CD4-positive, alpha-beta T cell (primary cell): ENCODE measurements at regions not wholly inside any gene's neighbourhood (a gene's known extent, or its start where the extent isn't known, plus 50 kb on each side); places are given as distances from the start of the nearest gene placed in this dataset.
"Not testable (repeated sequence)": the region's sequence is repeated elsewhere in the genome, so short reads cannot be mapped to it uniquely, and the experiment has no call there.

Experiments used
- ATAC-seq: fragments of 200-7000 bp; cut with Tn5 transposase; one replicate; pipeline ENCODE4 v1.10.0; 2022; ENCODE audit warnings: mild to moderate bottlenecking; ENCODE audit not compliant: poor library complexity
- CTCF ChIA-PET: fragments of 350-600 bp; sonication (Branson Sonifier 250); formaldehyde crosslinking; loops from one replicate; lab custom pipeline; 2021; ENCODE audit warnings: antibody characterized with exemption, inconsistent platforms; lab: Charles Lee
- POLR2A ChIA-PET: fragments of 350-600 bp; sonication (Branson Sonifier 250); formaldehyde crosslinking; loops from one replicate; lab custom pipeline; 2021; ENCODE audit warnings: antibody characterized with exemption, inconsistent platforms; lab: Charles Lee
- DNase-seq, 14 experiments: peaks; one replicate each; pipeline ENCODE4 v3.0.0-alpha.2; 2013 to 2020; ENCODE audit warnings: mixed read lengths in 2 of 14
- H3K27ac ChIP-seq, 2 donors: one replicate each; pipeline versions ENCODE4 v1.5.1 to v1.7.0; 2013; ENCODE audit warnings: low read length in 2 of 2, low read depth in 1 of 2, mild to moderate bottlenecking in 1 of 2
- H3K27me3 ChIP-seq, 2 experiments: 1 replicate in 1 of 2; 2 replicates in 1 of 2; pipeline versions ENCODE4 v1.6.1 to v1.7.0; 2013; ENCODE audit warnings: low read length in 2 of 2, control low read depth in 1 of 2, mild to moderate bottlenecking in 1 of 2, moderate library complexity in 1 of 2; ENCODE audit not compliant: insufficient read depth in 2 of 2, control insufficient read depth in 1 of 2
- H3K36me3 ChIP-seq: one replicate; pipeline ENCODE4 v1.6.1; 2013; ENCODE audit warnings: low read length, control low read depth; ENCODE audit not compliant: insufficient read depth
- H3K4me1 ChIP-seq: one replicate; pipeline ENCODE4 v1.6.1; 2013; ENCODE audit warnings: low read length, control low read depth; ENCODE audit not compliant: insufficient read depth
- H3K4me3 ChIP-seq: one replicate; pipeline ENCODE4 v1.5.1; 2013; ENCODE audit warnings: mild to moderate bottlenecking, low read length, moderate library complexity
- H3K9me3 ChIP-seq, 2 experiments: 1 replicate in 1 of 2; 2 replicates in 1 of 2; pipeline versions ENCODE4 v1.6.1 to v1.7.0; 2013; ENCODE audit warnings: low read length in 2 of 2, mild to moderate bottlenecking in 2 of 2, control low read depth in 1 of 2, moderate library complexity in 1 of 2; ENCODE audit not compliant: control insufficient read depth in 1 of 2, insufficient read depth in 1 of 2
- H3K27ac Mint-ChIP-seq: one replicate; pipeline ENCODE4 v1.8.0; 2020; ENCODE audit warnings: mixed read lengths
- H3K27me3 Mint-ChIP-seq: one replicate; pipeline ENCODE4 v1.8.0; 2021; ENCODE audit warnings: mixed read lengths
- H3K36me3 Mint-ChIP-seq: one replicate; pipeline ENCODE4 v1.8.0; 2021; ENCODE audit warnings: low read depth, mixed read lengths
- H3K4me1 Mint-ChIP-seq: one replicate; pipeline ENCODE4 v1.8.0; 2021; ENCODE audit warnings: low read depth, mixed read lengths
- H3K4me3 Mint-ChIP-seq: one replicate; pipeline ENCODE4 v1.8.0; 2020; ENCODE audit warnings: mild to moderate bottlenecking, mixed read lengths
- H3K9me3 Mint-ChIP-seq: one replicate; pipeline ENCODE4 v1.8.0; 2020; ENCODE audit warnings: mixed read lengths
- intact Hi-C, 2 experiments: fragments of 100-400 bp; cut with DNase I in 1 of 2; cut with micrococcal nuclease in 1 of 2; formaldehyde crosslinking; loops; one replicate each; pipeline versions ENCODE4 v1.15.1 to v1.9.0; 2023 to 2025; cut with DNase I, micrococcal nuclease

- H3K36me3 Mint-ChIP-seq, H3K4me1 Mint-ChIP-seq, H3K4me3 Mint-ChIP-seq, H3K9me3 Mint-ChIP-seq, H3K27ac ChIP-seq, POLR2A ChIA-PET, H3K27me3 Mint-ChIP-seq, H3K9me3 ChIP-seq, H3K36me3 ChIP-seq, ATAC-seq, intact Hi-C loops, H3K4me1 ChIP-seq, H3K27ac Mint-ChIP-seq, H3K27me3 ChIP-seq, H3K4me3 ChIP-seq, CTCF ChIA-PET: not testable (repeated sequence)
- peak in 1 of 14 experiments; percentile 10 for DNase-seq
Observed at GRCh38 chr15:101961263-101961662, 149.3 kb downstream of the OR4F15 start.

GRCh38 chr15:101961765-101962164 is 149.8 kb downstream of the OR4F15 start:
- H3K4me1 ChIP-seq, H3K4me3 Mint-ChIP-seq, H3K4me1 Mint-ChIP-seq, intact Hi-C loops, H3K9me3 Mint-ChIP-seq, H3K27ac ChIP-seq, H3K27me3 ChIP-seq, DNase-seq, H3K9me3 ChIP-seq, H3K4me3 ChIP-seq, H3K27me3 Mint-ChIP-seq, ATAC-seq, POLR2A ChIA-PET, CTCF ChIA-PET, H3K36me3 ChIP-seq, H3K36me3 Mint-ChIP-seq, H3K27ac Mint-ChIP-seq: not testable (repeated sequence)

- H3K4me3 ChIP-seq, H3K36me3 ChIP-seq, H3K27me3 Mint-ChIP-seq, H3K36me3 Mint-ChIP-seq, H3K9me3 Mint-ChIP-seq, H3K27me3 ChIP-seq, H3K4me3 Mint-ChIP-seq, H3K27ac ChIP-seq, H3K9me3 ChIP-seq, ATAC-seq, POLR2A ChIA-PET, CTCF ChIA-PET, H3K4me1 ChIP-seq, intact Hi-C loops, H3K27ac Mint-ChIP-seq, H3K4me1 Mint-ChIP-seq, DNase-seq: not testable (repeated sequence)
Observed at GRCh38 chr15:101963687-101964086, 151.7 kb downstream of the OR4F15 start.

- H3K4me1 ChIP-seq, H3K27me3 ChIP-seq, H3K36me3 Mint-ChIP-seq, POLR2A ChIA-PET, CTCF ChIA-PET, H3K4me3 Mint-ChIP-seq, H3K27ac ChIP-seq, ATAC-seq, H3K27me3 Mint-ChIP-seq, H3K27ac Mint-ChIP-seq, H3K4me3 ChIP-seq, H3K9me3 ChIP-seq, H3K36me3 ChIP-seq, H3K4me1 Mint-ChIP-seq, intact Hi-C loops, H3K9me3 Mint-ChIP-seq: not testable (repeated sequence)
- DNase-seq: peak in 1 of 14 experiments; percentile 0
Observed at GRCh38 chr15:101965353-101965752, 153.4 kb downstream of the OR4F15 start.

GRCh38 chr15:101965860-101966259 is 153.9 kb downstream of the OR4F15 start:
- POLR2A ChIA-PET, CTCF ChIA-PET, H3K27ac ChIP-seq, H3K4me1 Mint-ChIP-seq, ATAC-seq, H3K4me3 Mint-ChIP-seq, H3K9me3 ChIP-seq, intact Hi-C loops, H3K4me1 ChIP-seq, H3K27me3 Mint-ChIP-seq, H3K36me3 Mint-ChIP-seq, H3K27me3 ChIP-seq, H3K4me3 ChIP-seq, H3K27ac Mint-ChIP-seq, H3K9me3 Mint-ChIP-seq, H3K36me3 ChIP-seq: not testable (repeated sequence)
- peak in 2 of 14 experiments; percentile 16 to 35 for DNase-seq

- H3K27ac ChIP-seq, intact Hi-C loops, H3K4me3 ChIP-seq: not testable (repeated sequence)
Observed at GRCh38 chr15:101967364-101967763, 155.4 kb downstream of the OR4F15 start.

GRCh38 chr15:101970605-101971004 is 158.6 kb downstream of the OR4F15 start:
- H3K4me3 Mint-ChIP-seq, H3K36me3 ChIP-seq, H3K27ac ChIP-seq, intact Hi-C loops, H3K27me3 Mint-ChIP-seq, H3K4me1 Mint-ChIP-seq, ATAC-seq, H3K9me3 Mint-ChIP-seq, H3K27ac Mint-ChIP-seq, H3K36me3 Mint-ChIP-seq, H3K9me3 ChIP-seq, H3K4me3 ChIP-seq, H3K4me1 ChIP-seq, H3K27me3 ChIP-seq, CTCF ChIA-PET, POLR2A ChIA-PET: not testable (repeated sequence)
- DNase-seq: peak in 1 of 14 experiments; percentile 0

More at GRCh38 chr15:101967364-101967763, 155.4 kb downstream of the OR4F15 start:
- H3K36me3 ChIP-seq, H3K4me1 ChIP-seq, H3K9me3 Mint-ChIP-seq, H3K27me3 Mint-ChIP-seq, ATAC-seq, H3K27me3 ChIP-seq, H3K9me3 ChIP-seq, H3K4me3 Mint-ChIP-seq, H3K4me1 Mint-ChIP-seq, POLR2A ChIA-PET, H3K36me3 Mint-ChIP-seq, H3K27ac Mint-ChIP-seq, DNase-seq, CTCF ChIA-PET: not testable (repeated sequence)
